Mesendoderm (in vitro differentiated cells): ENCODE measurements at regions not wholly inside any gene's neighbourhood (a gene's known extent, or its start where the extent isn't known, plus 50 kb on each side); places are given as distances from the start of the nearest gene placed in this dataset.

Experiments used
- DNase-seq: peaks from one replicate; pipeline ENCODE4 v3.0.0; 2013
- H2AK5ac ChIP-seq: 2 replicates; pipeline ENCODE4 v1.6.1; 2013; ENCODE audit warnings: low read length, inconsistent platforms
- H2BK120ac ChIP-seq: 2 replicates; pipeline ENCODE4 v1.6.1; 2013; ENCODE audit warnings: low read depth, mild to moderate bottlenecking, low read length, moderate library complexity, mixed read lengths
- H2BK15ac ChIP-seq: replicated peaks from 2 replicates; pipeline ENCODE4 v1.6.1; 2013; ENCODE audit warnings: low read depth, mild to moderate bottlenecking, moderate library complexity
- H2BK5ac ChIP-seq: 2 replicates; pipeline ENCODE4 v1.6.1; 2013; ENCODE audit warnings: low read length, inconsistent platforms
- H3K18ac ChIP-seq: 2 replicates; pipeline ENCODE4 v1.6.1; 2013; ENCODE audit warnings: mild to moderate bottlenecking, low read length, mixed read lengths
- H3K23ac ChIP-seq: one replicate; pipeline ENCODE4 v1.6.1; 2013; ENCODE audit warnings: low read length
- H3K27ac ChIP-seq: 2 replicates; pipeline ENCODE4 v1.5.1; 2013; ENCODE audit warnings: low read depth, mild to moderate bottlenecking, inconsistent platforms, low read length, moderate library complexity
- H3K27me3 ChIP-seq: 2 replicates; pipeline ENCODE4 v1.6.1; 2013; ENCODE audit warnings: low read length, control low read depth, mild to moderate bottlenecking, inconsistent platforms; ENCODE audit not compliant: insufficient read depth, poor library complexity
- H3K36me3 ChIP-seq: 2 replicates; pipeline ENCODE4 v1.6.1; 2013; ENCODE audit warnings: low read length, inconsistent platforms; ENCODE audit not compliant: control insufficient read depth, insufficient read depth
- H3K4ac ChIP-seq: one replicate; pipeline ENCODE4 v1.6.1; 2013; ENCODE audit warnings: low read depth, mild to moderate bottlenecking, low read length, moderate library complexity
- H3K4me1 ChIP-seq: 2 replicates; pipeline ENCODE4 v1.6.1; 2013; ENCODE audit warnings: low read depth, low read length, inconsistent platforms; ENCODE audit not compliant: control insufficient read depth
- H3K4me2 ChIP-seq: 2 replicates; pipeline ENCODE4 v1.6.1; 2013; ENCODE audit warnings: low read length
- H3K4me3 ChIP-seq: 2 replicates; pipeline ENCODE4 v1.5.1; 2013; ENCODE audit warnings: mild to moderate bottlenecking, low read length
- H3K56ac ChIP-seq: one replicate; pipeline ENCODE4 v1.6.1; 2013; ENCODE audit warnings: low read length
- H3K79me1 ChIP-seq: 2 replicates; pipeline ENCODE4 v1.6.1; 2013; ENCODE audit warnings: low read length, inconsistent platforms
- H3K79me2 ChIP-seq: 2 replicates; pipeline ENCODE4 v1.6.1; 2013; ENCODE audit warnings: mild to moderate bottlenecking, low read length; ENCODE audit not compliant: control insufficient read depth, insufficient read depth
- H3K9ac ChIP-seq: 2 replicates; pipeline ENCODE4 v1.6.1; 2013; ENCODE audit warnings: low read length, inconsistent platforms
- H4K5ac ChIP-seq: one replicate; pipeline ENCODE4 v1.6.1; 2013; ENCODE audit warnings: low read length
- H4K8ac ChIP-seq: one replicate; pipeline ENCODE4 v1.6.1; 2013; ENCODE audit warnings: low read depth, mild to moderate bottlenecking, control low read depth, low read length, moderate library complexity
- WGBS: extraction: QIAGEN DNeasy Blood & Tissue Kit; methylation state at CpG from one replicate; pipeline ENCODE4 v1.1.7; 2013; ENCODE audit warnings: low lambda C conversion rate, missing lambda C conversion rate; ENCODE audit not compliant: insufficient coverage; ENCODE audit errors: extremely low coverage; 5-methylcytosine and 5-hydroxymethylcytosine counted together

DNA sequence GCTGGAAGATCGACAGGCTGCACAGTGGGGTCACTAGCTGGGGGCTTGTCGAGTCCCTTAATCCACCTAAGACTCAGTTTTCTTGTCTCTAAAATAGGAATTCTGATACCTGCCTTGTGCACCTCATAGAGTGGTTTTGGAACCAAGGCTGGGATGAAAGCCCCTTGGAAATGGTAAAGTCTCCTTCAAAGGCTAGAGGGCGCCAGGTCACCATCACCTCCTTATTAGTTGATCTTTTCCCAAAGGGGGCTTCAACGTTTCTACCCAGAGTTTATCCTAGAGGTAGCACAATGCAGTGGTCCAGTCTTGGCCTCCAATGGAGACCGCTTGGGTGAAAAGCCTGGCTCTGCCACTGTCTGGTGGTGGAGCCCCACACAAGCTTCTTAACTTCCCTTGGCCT is 158.2 kb downstream of the AIPL1 start:
- H4K8ac ChIP-seq, result no peak overlapping the region
- H3K4ac ChIP-seq, result no peak overlapping the region
- no peaks in the 10 kb centered on the region for H3K79me2 ChIP-seq
- H3K56ac ChIP-seq, result no peak overlapping the region
- no peaks in the 10 kb centered on the region for H3K79me1 ChIP-seq
- H4K5ac ChIP-seq, result no peak overlapping the region
- no peak for DNase-seq
- H3K4me1 ChIP-seq, result no peaks in the 10 kb centered on the region
- no peak overlapping the region for H3K18ac ChIP-seq
- no peak overlapping the region for H2BK15ac ChIP-seq
- H3K23ac ChIP-seq, result no peak overlapping the region
- no peak overlapping the region for H3K27ac ChIP-seq
- no peak overlapping the region for H3K9ac ChIP-seq
- H3K36me3 ChIP-seq, result no peaks in the 10 kb centered on the region
- H2BK120ac ChIP-seq, result no peak overlapping the region
- H2BK5ac ChIP-seq, result no peak overlapping the region
- no peak overlapping the region for H2AK5ac ChIP-seq
- no CpG with 5 or more reads among the region's 5 CpGs for WGBS
- no peak overlapping the region for H3K4me2 ChIP-seq
- no peaks in the 10 kb centered on the region for H3K27me3 ChIP-seq
- no peak overlapping the region for H3K4me3 ChIP-seq

DNA sequence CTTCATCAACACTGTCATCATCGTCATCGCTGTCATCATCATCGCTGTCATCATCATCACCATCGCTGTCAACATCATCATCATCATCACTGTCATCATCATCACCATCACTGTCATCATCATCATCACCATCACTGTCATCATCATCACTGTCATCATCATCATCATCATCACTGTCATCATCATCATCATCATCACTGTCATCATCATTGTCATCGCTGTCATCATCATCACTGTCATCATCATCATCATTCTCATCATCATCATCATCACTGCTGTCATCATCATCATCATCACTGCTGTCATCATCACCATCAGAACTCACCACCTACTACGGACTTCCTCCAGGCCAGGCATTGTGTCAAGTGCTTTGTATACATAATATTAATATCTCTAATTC is 160.6 kb downstream of the AIPL1 start:
- H3K36me3 ChIP-seq, result no peaks in the 10 kb centered on the region
- H3K56ac ChIP-seq, result no peak overlapping the region
- H3K27ac ChIP-seq, result no peak overlapping the region
- no peaks in the 10 kb centered on the region for H3K79me2 ChIP-seq
- H4K8ac ChIP-seq, result no peak overlapping the region
- no peak overlapping the region for H3K18ac ChIP-seq
- no peak overlapping the region for H3K9ac ChIP-seq
- no peak for DNase-seq
- no CpG with 5 or more reads among the region's 6 CpGs for WGBS
- H4K5ac ChIP-seq, result no peak overlapping the region
- no peak overlapping the region for H2AK5ac ChIP-seq
- no peak overlapping the region for H3K23ac ChIP-seq
- H3K4me3 ChIP-seq, result no peak overlapping the region
- H3K79me1 ChIP-seq, result no peaks in the 10 kb centered on the region
- no peaks in the 10 kb centered on the region for H3K4me1 ChIP-seq
- H2BK120ac ChIP-seq, result no peak overlapping the region
- no peak overlapping the region for H3K4me2 ChIP-seq
- H2BK5ac ChIP-seq, result no peak overlapping the region
- H3K27me3 ChIP-seq, result no peaks in the 10 kb centered on the region
- H3K4ac ChIP-seq, result no peak overlapping the region
- no peak overlapping the region for H2BK15ac ChIP-seq

DNA sequence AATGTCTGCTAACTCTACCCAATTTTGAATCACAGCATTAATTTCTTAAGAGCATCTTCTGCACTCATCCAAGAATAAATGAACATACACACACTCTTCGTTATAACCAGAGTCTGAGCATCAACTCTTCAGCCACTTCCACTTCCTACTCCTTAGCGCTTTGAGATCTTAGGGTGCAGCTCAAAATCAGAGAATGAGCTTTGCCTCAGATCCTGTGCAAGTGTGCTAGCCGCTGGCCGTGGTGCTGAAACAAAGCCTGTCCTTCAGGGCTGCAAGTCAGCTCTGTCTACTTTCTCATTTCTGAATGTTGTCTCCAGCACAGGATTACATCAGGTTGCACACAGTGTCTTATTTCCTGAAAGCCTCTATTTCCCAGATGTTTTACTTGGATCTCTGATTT is 165.4 kb downstream of the AIPL1 start:
- Histone ChIP-seq H3K4ac (no peak overlapping the region), H3K23ac (no peak overlapping the region), H4K5ac (no peak overlapping the region), H3K27ac (no peak overlapping the region), H2BK120ac (no peak overlapping the region), H2BK15ac (no peak overlapping the region), H3K4me1 (no peaks in the 10 kb centered on the region), H3K4me2 (no peak overlapping the region), H3K79me1 (no peaks in the 10 kb centered on the region), H3K27me3 (no peaks in the 10 kb centered on the region), H3K56ac (no peak overlapping the region), H2AK5ac (no peak overlapping the region), H3K18ac (no peak overlapping the region), H3K4me3 (no peak overlapping the region), H4K8ac (no peak overlapping the region), H3K9ac (no peak overlapping the region), H3K36me3 (no peaks in the 10 kb centered on the region), H3K79me2 (no peaks in the 10 kb centered on the region), H2BK5ac (no peak overlapping the region)
- DNase-seq, result peak; percentile 62
- WGBS, result no CpG with 5 or more reads among the region's 4 CpGs

DNA sequence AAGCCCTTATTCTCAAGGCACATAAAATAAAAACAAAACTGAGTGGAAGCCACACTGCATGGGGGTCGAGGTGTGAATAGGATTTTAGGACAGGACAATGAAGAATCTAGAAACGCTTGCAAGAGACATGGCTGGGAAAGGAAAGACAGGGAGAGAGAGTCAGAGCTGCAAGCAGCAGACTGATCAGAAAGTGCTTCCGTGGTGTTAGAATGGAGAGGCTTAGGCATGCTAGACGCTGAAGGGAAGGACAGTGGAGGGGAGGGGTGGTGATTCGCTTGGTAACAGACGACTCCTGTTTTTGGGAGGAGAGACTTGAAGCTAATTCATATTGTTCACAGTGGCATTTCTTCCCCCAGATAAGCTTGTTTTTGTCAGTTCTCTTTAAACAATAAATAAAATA is 173.5 kb downstream of the AIPL1 start:
- Histone ChIP-seq H2BK15ac (no peak overlapping the region), H2AK5ac (no peak overlapping the region), H3K4ac (no peak overlapping the region), H4K8ac (no peak overlapping the region), H3K36me3 (no peaks in the 10 kb centered on the region), H3K18ac (no peak overlapping the region), H3K79me2 (no peaks in the 10 kb centered on the region), H3K27ac (no peak overlapping the region), H4K5ac (no peak overlapping the region), H3K9ac (no peak overlapping the region), H3K56ac (no peak overlapping the region), H3K4me2 (no peak overlapping the region), H3K4me3 (no peak overlapping the region), H3K79me1 (no peaks in the 10 kb centered on the region), H2BK5ac (no peak overlapping the region), H3K23ac (no peak overlapping the region), H3K4me1 (peaks cover 3% of the 10 kb centered on the region), H2BK120ac (no peak overlapping the region), H3K27me3 (no peaks in the 10 kb centered on the region)
- WGBS, result no CpG with 5 or more reads among the region's 6 CpGs
- DNase-seq, result peak; percentile 23

DNA sequence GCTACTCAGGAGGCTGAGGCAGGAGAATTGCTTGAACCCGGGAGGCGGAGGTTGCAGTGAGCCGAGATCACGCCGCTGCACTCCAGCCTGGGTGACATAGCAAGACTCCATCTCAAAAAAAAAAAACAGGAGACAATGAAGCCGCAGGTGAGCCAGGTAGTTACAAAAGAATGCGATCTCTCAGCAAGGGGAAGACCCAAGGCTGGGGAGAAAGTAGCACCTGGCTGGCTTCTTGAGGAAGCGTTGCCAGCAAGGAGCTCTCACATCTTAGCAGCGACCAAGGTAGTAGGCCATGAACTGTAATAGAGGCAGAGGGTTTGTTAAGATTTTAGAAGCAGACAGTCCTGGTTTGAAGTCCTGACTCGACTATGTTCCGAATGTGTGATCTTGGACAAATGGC is 175.0 kb downstream of the AIPL1 start:
- WGBS, result no CpG with 5 or more reads among the region's 11 CpGs

DNA sequence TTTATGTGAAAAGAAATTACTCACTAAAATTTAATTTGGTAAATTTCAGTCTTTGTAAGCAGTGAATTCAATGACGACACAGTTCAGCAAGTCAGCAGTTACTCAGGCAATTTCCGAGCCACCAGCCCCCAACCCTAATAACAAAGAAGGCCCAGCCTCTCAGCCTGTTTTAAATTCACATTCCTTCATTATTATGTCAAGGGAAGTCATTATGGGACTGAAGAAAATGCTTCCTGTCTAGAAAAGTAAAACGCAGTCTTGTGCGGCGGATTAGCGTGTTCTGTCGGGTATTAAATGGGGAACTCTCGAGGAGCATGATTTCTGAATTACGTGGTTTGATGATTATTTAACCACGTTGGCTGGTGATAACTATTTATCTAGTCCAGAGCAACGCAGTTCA is 177.6 kb downstream of the AIPL1 start:
- Histone ChIP-seq H3K23ac (no peak overlapping the region), H3K4me3 (no peak overlapping the region)

More for the DNA sequence above, 175.0 kb downstream of the AIPL1 start:
- Histone ChIP-seq H3K23ac (no peak overlapping the region), H2BK15ac (no peak overlapping the region), H3K36me3 (no peaks in the 10 kb centered on the region), H2AK5ac (no peak overlapping the region), H3K4me1 (peaks cover 3% of the 10 kb centered on the region), H4K5ac (no peak overlapping the region), H2BK120ac (no peak overlapping the region), H3K79me1 (no peaks in the 10 kb centered on the region), H3K18ac (no peak overlapping the region), H3K27ac (no peak overlapping the region), H4K8ac (no peak overlapping the region), H2BK5ac (no peak overlapping the region), H3K9ac (no peak overlapping the region), H3K4me2 (no peak overlapping the region), H3K27me3 (no peaks in the 10 kb centered on the region), H3K79me2 (no peaks in the 10 kb centered on the region), H3K4ac (no peak overlapping the region), H3K4me3 (no peak overlapping the region), H3K56ac (no peak overlapping the region)
- DNase-seq, result peak; percentile 18

More for the DNA sequence above, 177.6 kb downstream of the AIPL1 start:
- Histone ChIP-seq H4K5ac (no peak overlapping the region), H3K4me2 (no peak overlapping the region), H3K79me2 (no peaks in the 10 kb centered on the region), H3K56ac (peak overlapping the region; percentile 74), H2BK15ac (no peak overlapping the region), H3K4me1 (peaks cover 3% of the 10 kb centered on the region), H3K36me3 (no peaks in the 10 kb centered on the region), H3K27ac (no peak overlapping the region), H2BK5ac (no peak overlapping the region), H3K4ac (no peak overlapping the region), H3K79me1 (no peaks in the 10 kb centered on the region), H3K18ac (peak overlapping the region; percentile 29), H4K8ac (no peak overlapping the region), H3K27me3 (no peaks in the 10 kb centered on the region), H2AK5ac (no peak overlapping the region), H3K9ac (no peak overlapping the region), H2BK120ac (no peak overlapping the region)
- peak; percentile 68 for DNase-seq
- WGBS, result no CpG with 5 or more reads among the region's 11 CpGs
